ENCODE measurements at regions not wholly inside any gene's neighbourhood (a gene's known extent, or its start where the extent isn't known, plus 50 kb on each side); places are given as distances from the start of the nearest gene placed in this dataset.

DNA sequence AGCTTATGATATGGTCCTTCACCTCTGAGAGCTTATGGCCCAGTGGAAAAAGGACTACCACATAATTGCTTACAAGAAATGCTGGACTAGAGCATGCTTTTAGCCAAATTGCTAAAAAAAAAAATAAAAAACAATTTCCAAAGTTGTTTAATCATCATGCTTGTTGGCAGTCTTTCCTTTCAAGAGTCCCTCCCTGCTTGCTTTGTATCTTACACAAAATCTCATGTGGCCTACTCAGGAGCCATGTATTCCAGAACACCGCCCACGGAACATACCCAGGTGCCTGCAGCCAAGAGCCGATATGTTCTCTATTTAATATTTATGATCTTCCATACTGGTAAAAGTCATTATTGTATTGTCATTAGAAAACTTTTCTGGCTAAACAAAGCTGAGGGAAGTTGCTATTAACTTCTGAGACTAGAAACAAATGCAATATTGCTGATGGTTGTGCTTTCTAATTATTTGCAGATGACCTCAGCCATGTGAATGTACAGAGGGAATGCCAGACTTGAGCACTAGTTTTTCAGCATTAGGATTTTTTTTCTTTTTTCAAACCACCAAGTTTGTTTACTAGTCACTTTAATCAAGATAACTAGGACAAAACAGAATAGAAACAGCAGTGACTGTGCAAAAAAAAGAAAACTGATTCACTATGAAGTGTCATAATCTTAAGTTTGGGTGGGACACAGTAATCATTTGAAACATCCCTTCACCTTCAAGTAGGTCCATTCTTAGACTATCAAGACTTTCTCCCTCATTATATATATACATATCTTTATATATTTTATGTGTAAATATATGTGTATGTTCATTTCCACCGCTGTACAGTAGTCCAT is 129.3 kb upstream of the GORAB start (continued):
- TF ChIP-seq, protein P1, sequence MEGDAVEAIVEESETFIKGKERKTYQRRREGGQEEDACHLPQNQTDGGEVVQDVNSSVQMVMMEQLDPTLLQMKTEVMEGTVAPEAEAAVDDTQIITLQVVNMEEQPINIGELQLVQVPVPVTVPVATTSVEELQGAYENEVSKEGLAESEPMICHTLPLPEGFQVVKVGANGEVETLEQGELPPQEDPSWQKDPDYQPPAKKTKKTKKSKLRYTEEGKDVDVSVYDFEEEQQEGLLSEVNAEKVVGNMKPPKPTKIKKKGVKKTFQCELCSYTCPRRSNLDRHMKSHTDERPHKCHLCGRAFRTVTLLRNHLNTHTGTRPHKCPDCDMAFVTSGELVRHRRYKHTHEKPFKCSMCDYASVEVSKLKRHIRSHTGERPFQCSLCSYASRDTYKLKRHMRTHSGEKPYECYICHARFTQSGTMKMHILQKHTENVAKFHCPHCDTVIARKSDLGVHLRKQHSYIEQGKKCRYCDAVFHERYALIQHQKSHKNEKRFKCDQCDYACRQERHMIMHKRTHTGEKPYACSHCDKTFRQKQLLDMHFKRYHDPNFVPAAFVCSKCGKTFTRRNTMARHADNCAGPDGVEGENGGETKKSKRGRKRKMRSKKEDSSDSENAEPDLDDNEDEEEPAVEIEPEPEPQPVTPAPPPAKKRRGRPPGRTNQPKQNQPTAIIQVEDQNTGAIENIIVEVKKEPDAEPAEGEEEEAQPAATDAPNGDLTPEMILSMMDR (conservative IDR thresholded peaks at IDR 0.05; ENCODE audit: low read depth in 2 of 2) = no peak
- TF ChIP-seq STAT1 (IDR thresholded peaks at IDR 0.05; ENCODE audit: unreplicated experiment) (no peak), JUNB (IDR thresholded peaks at IDR 0.05; ENCODE audit: unreplicated experiment) (no peak), EZH2phosphoT487 (IDR thresholded peaks at IDR 0.05; ENCODE audit: unreplicated experiment) (no peak), ZNF114 (CRISPR knock-in tag; IDR thresholded peaks at IDR 0.05) (no peak), CREB1 (CRISPR knock-in tag; IDR thresholded peaks at IDR 0.05; ENCODE audit: low read depth) (no peak)

DNA sequence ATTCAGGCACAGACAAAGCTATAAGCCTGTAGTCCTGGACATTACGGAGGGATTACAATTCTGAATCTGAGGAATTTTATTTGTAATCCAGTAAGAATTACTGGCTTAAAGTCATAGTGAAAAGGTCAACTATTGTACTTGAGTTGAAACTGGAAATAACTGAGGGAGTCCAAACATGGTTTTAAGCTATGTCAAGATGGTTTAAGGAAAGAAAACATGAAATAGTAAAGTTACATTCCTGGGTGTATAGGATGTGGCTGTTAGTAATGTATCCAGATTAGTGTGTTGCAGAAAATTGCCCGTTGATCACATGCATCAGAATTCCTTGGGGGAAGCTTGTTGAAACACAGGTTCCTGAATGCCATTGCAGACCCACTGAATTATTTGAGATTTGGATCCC is 124.8 kb upstream of the GORAB start:
- Mint-ChIP-seq H3K4me3 (no peak overlapping the region), H3K4me1 (no peaks in the 10 kb centered on the region; the same call in 2 of the 3 replicates), H3K27ac (no peak overlapping the region), H3K36me3 (ENCODE audit: low read depth) (no peaks in the 10 kb centered on the region), H3K9me3 (no peaks in the 10 kb centered on the region), H3K27me3 (ENCODE audit: insufficient read depth, low read depth, poor library complexity) (no peaks in the 10 kb centered on the region)
- no peak overlapping the region for H2AFZ ChIP-seq
- H3F3A ChIP-seq (replicated peaks; ENCODE audit: low read depth) = no peaks in the 10 kb centered on the region
- no peaks in the 10 kb centered on the region for H3K36me3 ChIP-seq (ENCODE audit: insufficient read depth)
- H3K4me1 ChIP-seq (ENCODE audit: insufficient read depth) = no peaks in the 10 kb centered on the region
- H3K27me3 ChIP-seq (ENCODE audit: insufficient read depth) = no peaks in the 10 kb centered on the region
- H3K27ac ChIP-seq (ENCODE audit: low read depth) = no peak overlapping the region
- H3K79me2 ChIP-seq (replicated peaks; ENCODE audit: insufficient read depth) = no peaks in the 10 kb centered on the region
- no peaks in the 10 kb centered on the region for H4K20me1 ChIP-seq (replicated peaks; ENCODE audit: insufficient read depth)
- H3K4me2 ChIP-seq = no peak overlapping the region
- no peak overlapping the region for H3K4me3 ChIP-seq
- H3K9me2 ChIP-seq (ENCODE audit: insufficient read depth) = no peaks in the 10 kb centered on the region
- ATAC-seq = no peak
- no peak for DNase-seq (ENCODE audit: low spot score)
- TF ChIP-seq JUNB (IDR thresholded peaks at IDR 0.05; ENCODE audit: unreplicated experiment) (no peak), ZNF114 (CRISPR knock-in tag; IDR thresholded peaks at IDR 0.05) (no peak), STAT1 (IDR thresholded peaks at IDR 0.05; ENCODE audit: unreplicated experiment) (no peak), CREB1 (CRISPR knock-in tag; IDR thresholded peaks at IDR 0.05; ENCODE audit: low read depth) (no peak), ZNF331 (CRISPR knock-in tag; IDR thresholded peaks at IDR 0.05; ENCODE audit: low read depth) (no peak), EZH2 (IDR thresholded peaks at IDR 0.05; ENCODE audit: low read depth, unreplicated experiment) (no peak), EZH2phosphoT487 (IDR thresholded peaks at IDR 0.05; ENCODE audit: unreplicated experiment) (no peak), POLR2AphosphoS5 (IDR thresholded peaks at IDR 0.05; ENCODE audit: low read depth) (no peak), NANOG (IDR thresholded peaks at IDR 0.05; ENCODE audit: borderline replicate concordance) (no peak)
- TF ChIP-seq, protein P1 (conservative IDR thresholded peaks at IDR 0.05; ENCODE audit: low read depth in 2 of 2) = no peak
- TF ChIP-seq, protein P2, sequence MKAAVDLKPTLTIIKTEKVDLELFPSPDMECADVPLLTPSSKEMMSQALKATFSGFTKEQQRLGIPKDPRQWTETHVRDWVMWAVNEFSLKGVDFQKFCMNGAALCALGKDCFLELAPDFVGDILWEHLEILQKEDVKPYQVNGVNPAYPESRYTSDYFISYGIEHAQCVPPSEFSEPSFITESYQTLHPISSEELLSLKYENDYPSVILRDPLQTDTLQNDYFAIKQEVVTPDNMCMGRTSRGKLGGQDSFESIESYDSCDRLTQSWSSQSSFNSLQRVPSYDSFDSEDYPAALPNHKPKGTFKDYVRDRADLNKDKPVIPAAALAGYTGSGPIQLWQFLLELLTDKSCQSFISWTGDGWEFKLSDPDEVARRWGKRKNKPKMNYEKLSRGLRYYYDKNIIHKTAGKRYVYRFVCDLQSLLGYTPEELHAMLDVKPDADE (IDR thresholded peaks at IDR 0.05) = no peak
- TF ChIP-seq, protein P3, sequence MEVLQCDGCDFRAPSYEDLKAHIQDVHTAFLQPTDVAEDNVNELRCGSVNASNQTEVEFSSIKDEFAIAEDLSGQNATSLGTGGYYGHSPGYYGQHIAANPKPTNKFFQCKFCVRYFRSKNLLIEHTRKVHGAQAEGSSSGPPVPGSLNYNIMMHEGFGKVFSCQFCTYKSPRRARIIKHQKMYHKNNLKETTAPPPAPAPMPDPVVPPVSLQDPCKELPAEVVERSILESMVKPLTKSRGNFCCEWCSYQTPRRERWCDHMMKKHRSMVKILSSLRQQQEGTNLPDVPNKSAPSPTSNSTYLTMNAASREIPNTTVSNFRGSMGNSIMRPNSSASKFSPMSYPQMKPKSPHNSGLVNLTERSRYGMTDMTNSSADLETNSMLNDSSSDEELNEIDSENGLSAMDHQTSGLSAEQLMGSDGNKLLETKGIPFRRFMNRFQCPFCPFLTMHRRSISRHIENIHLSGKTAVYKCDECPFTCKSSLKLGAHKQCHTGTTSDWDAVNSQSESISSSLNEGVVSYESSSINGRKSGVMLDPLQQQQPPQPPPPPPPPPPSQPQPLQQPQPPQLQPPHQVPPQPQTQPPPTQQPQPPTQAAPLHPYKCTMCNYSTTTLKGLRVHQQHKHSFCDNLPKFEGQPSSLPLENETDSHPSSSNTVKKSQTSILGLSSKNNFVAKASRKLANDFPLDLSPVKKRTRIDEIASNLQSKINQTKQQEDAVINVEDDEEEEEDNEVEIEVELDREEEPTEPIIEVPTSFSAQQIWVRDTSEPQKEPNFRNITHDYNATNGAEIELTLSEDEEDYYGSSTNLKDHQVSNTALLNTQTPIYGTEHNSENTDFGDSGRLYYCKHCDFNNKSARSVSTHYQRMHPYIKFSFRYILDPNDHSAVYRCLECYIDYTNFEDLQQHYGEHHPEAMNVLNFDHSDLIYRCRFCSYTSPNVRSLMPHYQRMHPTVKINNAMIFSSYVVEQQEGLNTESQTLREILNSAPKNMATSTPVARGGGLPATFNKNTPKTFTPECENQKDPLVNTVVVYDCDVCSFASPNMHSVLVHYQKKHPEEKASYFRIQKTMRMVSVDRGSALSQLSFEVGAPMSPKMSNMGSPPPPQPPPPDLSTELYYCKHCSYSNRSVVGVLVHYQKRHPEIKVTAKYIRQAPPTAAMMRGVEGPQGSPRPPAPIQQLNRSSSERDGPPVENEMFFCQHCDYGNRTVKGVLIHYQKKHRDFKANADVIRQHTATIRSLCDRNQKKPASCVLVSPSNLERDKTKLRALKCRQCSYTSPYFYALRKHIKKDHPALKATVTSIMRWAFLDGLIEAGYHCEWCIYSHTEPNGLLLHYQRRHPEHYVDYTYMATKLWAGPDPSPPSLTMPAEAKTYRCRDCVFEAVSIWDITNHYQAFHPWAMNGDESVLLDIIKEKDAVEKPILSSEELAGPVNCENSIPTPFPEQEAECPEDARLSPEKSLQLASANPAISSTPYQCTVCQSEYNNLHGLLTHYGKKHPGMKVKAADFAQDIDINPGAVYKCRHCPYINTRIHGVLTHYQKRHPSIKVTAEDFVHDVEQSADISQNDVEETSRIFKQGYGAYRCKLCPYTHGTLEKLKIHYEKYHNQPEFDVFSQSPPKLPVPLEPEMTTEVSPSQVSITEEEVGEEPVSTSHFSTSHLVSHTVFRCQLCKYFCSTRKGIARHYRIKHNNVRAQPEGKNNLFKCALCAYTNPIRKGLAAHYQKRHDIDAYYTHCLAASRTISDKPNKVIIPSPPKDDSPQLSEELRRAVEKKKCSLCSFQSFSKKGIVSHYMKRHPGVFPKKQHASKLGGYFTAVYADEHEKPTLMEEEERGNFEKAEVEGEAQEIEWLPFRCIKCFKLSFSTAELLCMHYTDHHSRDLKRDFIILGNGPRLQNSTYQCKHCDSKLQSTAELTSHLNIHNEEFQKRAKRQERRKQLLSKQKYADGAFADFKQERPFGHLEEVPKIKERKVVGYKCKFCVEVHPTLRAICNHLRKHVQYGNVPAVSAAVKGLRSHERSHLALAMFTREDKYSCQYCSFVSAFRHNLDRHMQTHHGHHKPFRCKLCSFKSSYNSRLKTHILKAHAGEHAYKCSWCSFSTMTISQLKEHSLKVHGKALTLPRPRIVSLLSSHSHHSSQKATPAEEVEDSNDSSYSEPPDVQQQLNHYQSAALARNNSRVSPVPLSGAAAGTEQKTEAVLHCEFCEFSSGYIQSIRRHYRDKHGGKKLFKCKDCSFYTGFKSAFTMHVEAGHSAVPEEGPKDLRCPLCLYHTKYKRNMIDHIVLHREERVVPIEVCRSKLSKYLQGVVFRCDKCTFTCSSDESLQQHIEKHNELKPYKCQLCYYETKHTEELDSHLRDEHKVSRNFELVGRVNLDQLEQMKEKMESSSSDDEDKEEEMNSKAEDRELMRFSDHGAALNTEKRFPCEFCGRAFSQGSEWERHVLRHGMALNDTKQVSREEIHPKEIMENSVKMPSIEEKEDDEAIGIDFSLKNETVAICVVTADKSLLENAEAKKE (CRISPR knock-in tag; IDR thresholded peaks at IDR 0.05) = no peak
